HEK293 (cell line): ENCODE measurements at regions not wholly inside any gene's neighbourhood (a gene's known extent, or its start where the extent isn't known, plus 50 kb on each side); places are given as distances from the start of the nearest gene placed in this dataset.
"Not testable (repeated sequence)": the region's sequence is repeated elsewhere in the genome, so short reads cannot be mapped to it uniquely, and the experiment has no call there.

Experiments
- CTCF ChIA-PET: fragments of 350-600 bp; formaldehyde crosslinking; extraction: SDS; loops from one replicate; lab custom pipeline; 2021; ENCODE audit warnings: antibody characterized with exemption; lab: Yijun Ruan, JAX
- POLR2A ChIA-PET: fragments of 300-600 bp; formaldehyde crosslinking; extraction: SDS; loops from one replicate; lab custom pipeline; 2020; ENCODE audit warnings: antibody characterized with exemption, inconsistent platforms; lab: Yijun Ruan, JAX
- H3K27ac ChIP-seq: fragments of 200-500 bp; sonication (Bioruptor generic); 2 replicates; pipeline ENCODE4 v1.5.1; 2014; ENCODE audit warnings: low read depth, low read length, control low read depth, inconsistent platforms; ENCODE audit errors: extremely low read depth
- H3K36me3 ChIP-seq, 2 experiments: fragments of 200-500 bp in 1 of 2; sonication (Bioruptor generic) in 1 of 2; 1 replicate in 1 of 2; 2 replicates in 1 of 2; pipeline ENCODE4 v1.5.1; 2014 to 2017; ENCODE audit warnings: inconsistent platforms in 2 of 2, low read length in 2 of 2; ENCODE audit not compliant: control insufficient read depth in 2 of 2, insufficient read depth in 1 of 2
- H3K4me1 ChIP-seq: fragments of 200-500 bp; sonication (Bioruptor generic); 2 replicates; pipeline ENCODE4 v1.5.1; 2014; ENCODE audit warnings: mild to moderate bottlenecking, low read length, inconsistent platforms; ENCODE audit not compliant: control insufficient read depth, insufficient read depth
- H3K4me3 ChIP-seq: 2 replicates; pipeline ENCODE4 v1.5.1; 2011; ENCODE audit warnings: low read depth, mild to moderate bottlenecking, control low read depth, low read length, moderate library complexity
- H3K9me3 ChIP-seq: fragments of 200-500 bp; sonication (Bioruptor generic); 2 replicates; pipeline ENCODE4 v1.5.1; 2014; ENCODE audit warnings: low read depth, low read length, inconsistent platforms; ENCODE audit not compliant: control insufficient read depth, insufficient read depth
- CTCF ChIP-seq: fragments of 450-650 bp; formaldehyde crosslinking; IDR thresholded peaks from 2 replicates; pipeline ENCODE4 v1.5.1; 2016; ENCODE audit warnings: missing biosample characterization, missing genetic modification characterization
- GLIS1 ChIP-seq: fragments of 450-650 bp; formaldehyde crosslinking; IDR thresholded peaks from 2 replicates; pipeline ENCODE4 v1.5.1; 2016; ENCODE audit warnings: missing biosample characterization, missing genetic modification characterization
- SCRT1 ChIP-seq: fragments of 450-650 bp; formaldehyde crosslinking; IDR thresholded peaks from 2 replicates; pipeline ENCODE4 v1.5.1; 2016; ENCODE audit warnings: missing biosample characterization, missing genetic modification characterization, borderline replicate concordance
- YY1 ChIP-seq: fragments of 450-650 bp; formaldehyde crosslinking; IDR thresholded peaks from 2 replicates; pipeline ENCODE4 v1.5.1; 2018; ENCODE audit warnings: missing biosample characterization, missing genetic modification characterization
- ZBTB20 ChIP-seq: fragments of 450-650 bp; formaldehyde crosslinking; IDR thresholded peaks from 2 replicates; pipeline ENCODE4 v1.5.1; 2016; ENCODE audit warnings: missing biosample characterization, missing genetic modification characterization
- ZBTB8A ChIP-seq: fragments of 450-650 bp; formaldehyde crosslinking; IDR thresholded peaks from 2 replicates; pipeline ENCODE4 v1.5.1; 2016; ENCODE audit warnings: missing biosample characterization, missing genetic modification characterization
- ZNF132 ChIP-seq: fragments of 450-650 bp; formaldehyde crosslinking; IDR thresholded peaks from 2 replicates; pipeline ENCODE4 v1.5.1; 2017; ENCODE audit warnings: missing biosample characterization, missing genetic modification characterization, borderline replicate concordance
- ZNF138 ChIP-seq: fragments of 450-650 bp; formaldehyde crosslinking; IDR thresholded peaks from 2 replicates; pipeline ENCODE4 v1.5.1; 2016; ENCODE audit warnings: missing biosample characterization, missing genetic modification characterization, borderline replicate concordance
- ZNF148 ChIP-seq: fragments of 450-650 bp; formaldehyde crosslinking; IDR thresholded peaks from 2 replicates; pipeline ENCODE4 v1.5.0; 2017; ENCODE audit warnings: missing biosample characterization, missing genetic modification characterization, borderline replicate concordance
- ZNF155 ChIP-seq: fragments of 450-650 bp; formaldehyde crosslinking; IDR thresholded peaks from 2 replicates; pipeline ENCODE4 v1.5.1; 2016; ENCODE audit warnings: missing biosample characterization, missing genetic modification characterization
- ZNF174 ChIP-seq: fragments of 450-650 bp; formaldehyde crosslinking; IDR thresholded peaks from 2 replicates; pipeline ENCODE4 v1.5.0; 2017; ENCODE audit warnings: missing biosample characterization, mild to moderate bottlenecking, missing genetic modification characterization
- ZNF221 ChIP-seq: fragments of 450-650 bp; formaldehyde crosslinking; IDR thresholded peaks from 2 replicates; pipeline ENCODE4 v1.5.1; 2017; ENCODE audit warnings: missing biosample characterization, missing genetic modification characterization, borderline replicate concordance
- ZNF426 ChIP-seq: fragments of 450-650 bp; formaldehyde crosslinking; IDR thresholded peaks from 2 replicates; pipeline ENCODE4 v1.5.1; 2017; ENCODE audit warnings: missing biosample characterization, missing genetic modification characterization, mild to moderate bottlenecking, inconsistent platforms, moderate library complexity
- ZNF514 ChIP-seq: fragments of 450-650 bp; formaldehyde crosslinking; IDR thresholded peaks from 2 replicates; pipeline ENCODE4 v1.5.1; 2016; ENCODE audit warnings: missing biosample characterization, missing genetic modification characterization
- ZNF639 ChIP-seq: fragments of 450-650 bp; formaldehyde crosslinking; IDR thresholded peaks from 2 replicates; pipeline ENCODE4 v1.5.1; 2016; ENCODE audit warnings: missing biosample characterization, missing genetic modification characterization
- ZNF768 ChIP-seq: fragments of 450-650 bp; formaldehyde crosslinking; IDR thresholded peaks from 2 replicates; pipeline ENCODE4 v1.5.1; 2018; ENCODE audit warnings: missing biosample characterization, mild to moderate bottlenecking, missing genetic modification characterization
- ZNF791 ChIP-seq: fragments of 450-650 bp; formaldehyde crosslinking; IDR thresholded peaks from 2 replicates; pipeline ENCODE4 v1.5.1; 2016; ENCODE audit warnings: missing biosample characterization, missing genetic modification characterization
- ZSCAN30 ChIP-seq: fragments of 450-650 bp; IDR thresholded peaks from 2 replicates; pipeline ENCODE4 v1.5.1; 2018; ENCODE audit warnings: missing biosample characterization, mild to moderate bottlenecking, missing genetic modification characterization, moderate library complexity
- ZXDB ChIP-seq: fragments of 450-650 bp; formaldehyde crosslinking; IDR thresholded peaks from 2 replicates; pipeline ENCODE4 v1.5.1; 2016; ENCODE audit warnings: missing biosample characterization, missing genetic modification characterization

- no peaks in the 10 kb centered on the region; the same call in 1 of the 2 replicates for H3K9me3 ChIP-seq
- no peak overlapping the region for H3K27ac ChIP-seq
- H3K4me1 ChIP-seq, result no peaks in the 10 kb centered on the region
- POLR2A ChIA-PET, result no interaction called here
- H3K4me3 ChIP-seq, result no peak overlapping the region
- no peaks in the 10 kb centered on the region for H3K36me3 ChIP-seq
- CTCF ChIA-PET, result no interaction called here
- TF ChIP-seq ZBTB8A (tag by site-specific recombination) (no peak), SCRT1 (tag by site-specific recombination) (no peak), ZNF514 (tag by site-specific recombination) (no peak), ZSCAN30 (tag by site-specific recombination) (no peak), ZNF639 (tag by site-specific recombination) (no peak), ZNF768 (tag by site-specific recombination) (no peak), ZNF426 (tag by site-specific recombination) (no peak), ZNF174 (no peak), ZNF138 (no peak), ZNF155 (tag by site-specific recombination) (no peak), ZNF221 (tag by site-specific recombination) (no peak), CTCF (tag by site-specific recombination) (no peak), ZNF132 (tag by site-specific recombination) (no peak), ZNF791 (tag by site-specific recombination) (no peak), GLIS1 (tag by site-specific recombination) (no peak), YY1 (tag by site-specific recombination) (no peak), ZNF148 (tag by site-specific recombination) (no peak), ZBTB20 (tag by site-specific recombination) (no peak), ZXDB (tag by site-specific recombination) (no peak)
Measured at GRCh38 chr21:19109694-19110093, 706.1 kb upstream of the TMPRSS15 start.

GRCh38 chr21:19119259-19119658, 715.7 kb upstream of the TMPRSS15 start:
- H3K9me3 ChIP-seq, H3K36me3 ChIP-seq, H3K4me3 ChIP-seq, POLR2A ChIA-PET, CTCF ChIA-PET, H3K4me1 ChIP-seq, H3K27ac ChIP-seq: not testable (repeated sequence)
